HG02840 (cell line): ENCODE measurements at regions not wholly inside any gene's neighbourhood (a gene's known extent, or its start where the extent isn't known, plus 50 kb on each side); places are given as distances from the start of the nearest gene placed in this dataset.

Source experiments
- ATAC-seq: cut with Tn5 transposase; IDR thresholded peaks from one replicate; pipeline ENCODE4 v1.9.1; 2021; ENCODE audit warnings: mild to moderate bottlenecking, moderate library complexity, moderate number of reproducible peaks; ENCODE audit not compliant: unreplicated experiment, low FRiP score

DNA sequence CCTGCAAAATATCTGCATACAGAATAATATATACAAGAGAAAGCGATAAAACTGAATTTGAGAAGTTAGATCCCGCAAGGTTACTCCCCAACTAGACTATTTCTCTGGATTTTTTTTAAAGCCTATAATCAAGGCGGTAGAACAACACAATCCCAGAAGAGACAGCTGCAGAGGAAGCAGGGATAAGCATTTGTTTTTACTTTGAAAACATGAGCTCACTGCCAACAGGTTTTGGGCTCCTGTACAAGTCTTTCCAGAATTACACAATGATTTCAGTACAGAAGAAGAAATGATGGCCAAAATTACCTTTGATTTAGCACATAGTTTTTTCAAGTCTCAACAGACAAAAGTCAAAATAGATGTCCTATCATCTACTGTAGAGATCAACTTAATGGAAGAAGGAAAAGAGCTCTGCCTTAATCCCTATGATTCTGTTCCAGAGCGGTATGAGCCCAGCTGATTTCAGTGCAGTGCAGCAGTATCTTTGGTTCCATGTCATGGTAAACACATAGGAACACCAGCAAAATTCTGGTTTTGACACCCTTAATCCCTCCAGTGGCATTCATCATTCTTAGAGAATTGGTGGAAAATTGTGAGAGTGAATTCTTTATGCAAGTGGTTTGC is 304.3 kb downstream of the HDGFL1 start:
- ATAC-seq: no peak

DNA sequence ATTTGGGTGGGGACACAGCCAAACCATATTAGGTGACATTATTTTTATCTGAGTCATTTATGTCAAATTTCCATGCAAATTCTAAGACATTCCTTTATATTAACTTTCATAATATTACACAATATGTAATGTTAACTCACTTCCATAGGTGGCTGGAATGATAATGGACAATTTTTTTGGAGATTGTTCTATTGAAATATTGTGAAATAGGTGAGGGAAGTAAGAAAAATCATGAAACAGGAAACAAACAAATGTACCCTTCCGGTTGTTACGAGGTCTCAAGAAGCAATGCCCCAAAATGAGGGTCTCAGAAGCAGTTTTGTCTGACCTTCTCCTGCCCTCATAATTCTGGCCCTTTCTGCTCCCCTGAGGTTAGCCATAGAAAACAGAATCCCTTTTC is 306.5 kb downstream of the HDGFL1 start:
- no peak for ATAC-seq

DNA sequence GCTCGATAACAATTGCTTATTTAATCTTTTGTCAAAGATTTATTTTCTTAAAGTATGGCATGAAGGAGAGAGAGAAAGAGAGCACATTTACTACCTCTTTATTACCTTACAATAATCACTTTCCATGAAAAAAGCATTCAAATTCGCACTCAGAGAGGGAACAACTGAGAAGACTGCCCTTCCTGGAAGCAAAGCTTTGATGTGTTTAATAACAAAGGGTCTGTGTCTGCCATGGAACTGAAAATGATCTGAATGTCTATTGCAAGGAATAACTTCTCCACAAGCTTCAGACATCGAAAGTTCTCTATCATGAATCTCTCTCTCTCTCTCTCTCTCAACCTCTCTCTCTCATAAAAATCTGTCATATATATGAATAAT is 308.9 kb downstream of the HDGFL1 start:
- ATAC-seq: no peak

DNA sequence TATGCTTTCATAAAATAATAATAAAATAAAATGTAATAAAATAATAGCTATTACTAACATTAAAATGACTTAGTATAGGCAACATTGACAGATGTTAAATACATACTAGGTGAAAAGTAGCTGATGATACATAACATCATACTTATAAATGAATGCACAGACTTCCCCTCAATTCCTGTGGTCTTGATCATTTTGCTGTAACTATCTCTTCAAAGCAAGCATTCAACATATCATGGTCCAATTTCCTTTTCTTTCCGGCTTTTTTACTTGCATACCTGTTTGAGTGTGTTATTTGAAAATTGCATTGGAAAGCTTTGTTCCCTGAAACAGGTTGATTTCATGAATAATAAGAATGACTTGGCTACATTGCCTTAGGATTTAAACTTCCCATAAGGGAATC is 309.3 kb downstream of the HDGFL1 start:
- no peak for ATAC-seq

DNA sequence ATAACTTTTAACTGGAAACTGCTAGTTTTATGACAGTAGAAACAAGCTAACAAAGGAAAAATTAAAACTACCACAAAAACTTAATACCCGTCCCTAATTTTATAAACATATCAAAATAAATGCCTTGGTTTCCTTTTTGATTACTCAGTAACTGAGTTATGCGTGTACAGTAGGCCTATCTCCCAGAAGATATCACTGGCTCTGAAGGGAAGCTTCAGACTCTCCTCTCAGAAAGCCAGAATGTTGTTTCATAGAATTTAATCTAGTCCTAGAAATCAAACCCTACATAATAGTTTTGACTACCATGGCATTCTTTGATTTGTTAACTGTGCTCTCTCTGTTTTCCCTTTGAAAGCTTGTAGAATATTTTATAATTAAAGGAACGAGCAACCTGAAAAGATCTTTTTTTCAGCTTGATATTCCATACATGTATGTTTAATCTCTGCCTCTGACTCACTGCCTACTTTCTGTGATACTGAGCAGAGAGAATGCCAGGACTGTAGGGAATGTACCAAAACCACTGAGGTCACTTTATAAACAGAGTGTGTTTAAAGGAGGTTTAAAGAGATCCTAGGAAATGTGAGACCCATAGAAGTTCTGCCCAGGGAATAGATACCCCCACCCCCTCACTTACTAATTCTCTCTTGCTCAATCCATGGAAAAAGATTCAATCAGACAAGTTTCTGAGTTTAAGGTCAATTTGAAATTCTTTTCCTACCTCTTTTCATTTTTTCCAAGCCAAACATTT is 311.5 kb downstream of the HDGFL1 start:
- ATAC-seq: no peak

DNA sequence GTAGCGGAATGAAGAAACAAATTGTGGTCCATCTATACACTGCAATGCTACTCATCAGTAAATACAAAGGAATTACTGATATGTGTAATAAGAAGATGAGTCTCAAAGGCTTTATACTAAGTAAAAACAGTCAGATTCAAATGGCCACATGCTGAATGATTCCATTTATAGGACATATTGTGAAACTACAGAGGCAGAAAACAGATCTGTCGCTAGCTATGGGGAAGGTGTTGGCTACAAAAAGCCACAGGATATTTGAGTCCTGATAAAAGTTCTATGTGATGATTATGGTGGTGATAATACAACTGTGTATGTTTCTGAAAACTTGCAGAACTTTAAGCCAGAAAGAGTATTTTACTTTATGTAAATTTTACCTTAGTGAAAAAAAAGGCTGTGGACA is 313.2 kb downstream of the HDGFL1 start:
- no peak for ATAC-seq

DNA sequence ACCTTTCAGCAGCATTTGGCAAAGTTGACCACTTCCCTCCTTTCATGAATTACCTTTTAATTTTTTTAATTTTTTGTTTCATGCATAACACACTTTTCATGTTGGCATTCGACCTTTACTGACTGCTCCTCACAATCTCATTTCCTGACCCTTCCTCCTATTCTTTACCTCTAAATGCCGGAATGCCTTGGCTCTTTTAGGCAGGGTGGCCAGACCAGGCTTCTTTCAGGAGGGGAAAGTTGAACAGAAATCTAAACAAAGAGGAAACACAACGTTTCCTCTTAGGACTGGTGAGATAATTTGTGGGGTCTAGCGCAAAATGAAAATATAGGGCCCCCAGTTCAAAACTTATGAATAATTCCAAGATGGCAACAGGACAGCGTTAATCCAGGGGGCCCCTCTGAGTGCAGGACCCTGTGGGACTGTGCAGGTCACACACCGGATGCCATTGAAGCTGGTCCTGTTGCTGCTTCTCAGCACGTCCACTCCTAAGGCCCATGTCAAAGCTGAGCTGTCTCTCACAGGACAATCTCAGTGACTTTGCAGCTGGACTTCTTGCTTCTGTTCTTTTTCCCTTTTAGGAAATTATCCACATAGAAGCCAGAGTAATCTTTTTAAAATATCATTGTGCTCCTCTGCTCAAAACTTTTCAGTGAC is 313.8 kb downstream of the HDGFL1 start:
- ATAC-seq: no peak

DNA sequence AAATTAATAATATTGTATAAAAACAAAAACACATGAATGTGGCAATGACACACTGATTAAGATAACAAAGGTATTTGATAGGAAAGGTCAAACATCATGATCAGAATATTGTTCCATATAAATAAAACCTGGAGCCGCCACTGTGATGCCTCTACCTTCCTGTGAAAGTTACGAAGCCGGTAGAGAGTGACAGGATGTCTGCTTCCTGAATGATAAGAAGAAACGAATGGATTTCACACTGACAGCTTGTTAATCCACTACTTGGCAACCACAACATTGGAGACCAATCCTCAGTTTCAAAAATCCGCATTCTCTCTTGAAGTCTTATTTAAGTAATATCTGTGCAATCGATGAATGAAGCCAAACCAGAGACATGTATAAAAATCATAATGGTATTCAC is 315.1 kb downstream of the HDGFL1 start:
- no peak for ATAC-seq

DNA sequence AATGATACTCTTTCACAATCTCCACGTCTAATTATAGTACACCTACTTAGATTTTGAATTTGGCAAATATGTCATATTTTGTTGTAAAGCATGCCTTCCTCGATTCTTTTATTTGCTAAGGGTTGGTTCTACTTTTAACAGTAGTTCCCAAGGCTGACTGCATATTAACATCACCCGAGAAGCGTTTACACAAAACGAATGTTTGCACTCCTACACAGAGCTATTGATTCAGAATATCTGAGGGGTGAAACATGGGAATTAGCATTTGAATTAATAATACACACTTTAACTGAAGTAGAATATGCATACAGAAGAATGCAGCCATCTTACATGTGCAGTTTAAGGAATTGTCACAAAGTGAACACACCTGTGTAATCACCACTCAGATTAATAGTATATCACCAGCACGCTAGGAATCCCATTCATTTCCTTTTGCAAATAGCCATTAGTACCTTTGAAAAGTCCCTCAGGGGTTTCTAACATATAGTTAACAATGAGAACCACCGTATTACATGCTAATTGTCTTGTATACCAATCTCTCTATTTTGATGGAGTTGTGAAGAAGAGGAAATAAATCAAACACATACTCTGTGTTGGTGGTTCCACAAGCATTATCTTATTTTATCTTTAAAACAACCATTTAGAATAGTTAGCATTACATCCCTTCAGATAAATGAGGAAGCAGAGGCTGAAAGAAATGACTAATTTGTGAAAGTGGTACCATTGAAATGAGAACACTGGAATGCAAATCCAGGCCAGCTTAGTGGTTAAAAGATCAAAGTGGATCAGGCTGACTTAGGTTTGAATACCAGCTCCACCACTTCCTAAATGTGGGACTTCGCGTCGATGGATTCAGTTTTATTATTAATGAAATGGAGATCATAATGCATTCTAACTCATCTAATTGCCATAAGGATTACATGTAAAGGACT is 317.6 kb downstream of the HDGFL1 start:
- ATAC-seq: no peak

DNA sequence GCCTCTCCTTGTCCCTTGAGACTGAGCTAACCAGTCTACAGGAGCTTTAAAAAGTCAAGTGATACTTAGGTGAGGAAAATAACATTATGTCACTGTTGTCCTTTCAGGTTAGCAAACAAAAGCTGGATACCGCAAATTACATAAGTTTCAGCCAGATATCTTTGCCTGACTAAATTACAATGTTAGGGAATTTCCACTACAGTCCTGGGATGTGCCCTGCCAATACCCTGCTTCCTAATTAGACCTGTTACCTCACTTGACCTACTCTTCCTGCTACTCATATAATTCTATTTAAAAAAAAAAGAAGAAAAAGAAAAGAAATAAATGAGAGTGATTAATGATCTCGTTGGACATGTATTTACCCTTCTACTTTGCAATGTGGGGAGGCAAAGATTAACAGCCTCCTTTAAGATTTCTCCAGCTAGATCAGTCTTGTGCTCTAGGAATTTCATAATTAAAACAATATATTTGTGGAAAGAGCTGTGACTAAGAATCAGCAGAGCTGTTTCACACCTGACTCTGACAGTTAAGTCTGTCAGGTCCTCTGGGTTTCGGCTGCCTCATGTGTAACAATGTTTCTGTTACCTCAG is 318.9 kb downstream of the HDGFL1 start:
- no peak for ATAC-seq

DNA sequence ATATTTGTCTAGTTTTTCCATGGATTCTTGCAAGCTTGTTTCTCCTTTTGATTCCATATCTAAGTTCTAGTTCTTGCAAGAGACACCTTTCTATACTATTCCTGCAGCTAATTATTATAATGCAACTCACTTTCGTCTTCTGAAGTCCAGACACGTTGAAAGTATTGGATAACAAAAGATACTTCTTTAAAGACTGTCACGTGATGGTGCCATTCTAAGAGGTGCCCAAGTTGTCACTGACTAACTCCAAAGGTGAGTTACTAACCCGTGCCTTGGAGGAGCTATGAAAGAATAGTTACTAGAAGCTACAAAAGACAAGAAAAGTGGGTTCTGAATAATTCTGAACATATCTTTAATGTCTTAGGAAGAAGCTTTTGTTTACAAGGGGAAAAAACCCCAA is 322.6 kb downstream of the HDGFL1 start:
- ATAC-seq: no peak

DNA sequence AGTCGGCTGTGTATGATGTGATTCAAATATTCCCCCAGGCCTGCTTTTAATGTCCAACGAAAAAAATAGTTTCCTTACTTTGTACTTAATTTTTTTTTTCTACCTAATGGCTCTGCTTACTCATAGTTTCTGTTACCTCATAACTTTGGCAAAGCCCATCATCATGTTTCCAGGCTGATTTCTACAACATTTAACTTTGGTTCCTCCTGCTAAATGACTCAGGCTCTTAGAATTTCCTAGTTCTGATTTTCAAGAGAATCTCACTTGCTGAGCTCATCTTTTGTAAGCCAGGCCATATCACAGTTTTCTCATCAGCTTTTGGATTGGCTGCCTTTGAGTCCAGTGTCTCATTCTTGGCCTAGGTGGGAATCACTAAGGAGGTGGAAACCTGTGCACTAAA is 323.1 kb downstream of the HDGFL1 start:
- ATAC-seq: no peak

DNA sequence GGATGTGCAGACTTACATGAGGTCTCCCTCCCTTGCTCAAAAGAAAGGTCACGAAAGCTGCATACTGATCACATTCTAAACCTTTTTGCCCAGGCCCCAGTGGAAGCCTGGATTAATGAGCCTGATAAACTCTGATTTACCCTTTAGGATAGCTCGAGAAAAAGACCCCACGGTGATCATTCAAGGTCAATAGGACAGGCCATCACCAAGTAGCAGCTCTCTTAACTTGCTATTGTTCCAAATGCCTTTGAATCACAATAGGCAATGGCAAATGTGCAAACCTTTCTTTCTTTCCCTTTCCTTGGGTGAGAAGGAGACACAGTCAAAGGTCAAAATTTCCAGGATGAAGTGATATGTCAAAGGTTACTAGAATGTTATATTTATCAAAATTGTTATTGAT is 327.3 kb downstream of the HDGFL1 start:
- no peak for ATAC-seq

DNA sequence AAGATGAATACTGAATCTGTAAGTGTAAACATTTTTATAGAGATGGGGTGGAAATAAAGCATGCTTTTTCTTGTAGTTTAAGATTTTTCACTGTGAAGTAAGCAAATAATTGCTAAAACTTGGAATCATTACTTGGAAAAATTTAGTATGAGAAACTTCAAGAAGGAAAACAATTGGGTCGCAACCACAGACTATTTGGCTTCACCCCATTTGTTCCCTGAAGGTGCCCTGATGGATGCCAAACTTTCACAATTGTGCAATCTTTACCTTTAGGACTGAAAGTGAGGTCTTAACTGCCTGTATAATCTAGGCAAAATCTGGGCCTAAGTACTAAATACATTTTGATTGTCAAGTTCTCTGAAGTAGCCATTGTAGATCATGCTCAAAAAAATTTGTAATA is 330.1 kb downstream of the HDGFL1 start:
- no peak for ATAC-seq

DNA sequence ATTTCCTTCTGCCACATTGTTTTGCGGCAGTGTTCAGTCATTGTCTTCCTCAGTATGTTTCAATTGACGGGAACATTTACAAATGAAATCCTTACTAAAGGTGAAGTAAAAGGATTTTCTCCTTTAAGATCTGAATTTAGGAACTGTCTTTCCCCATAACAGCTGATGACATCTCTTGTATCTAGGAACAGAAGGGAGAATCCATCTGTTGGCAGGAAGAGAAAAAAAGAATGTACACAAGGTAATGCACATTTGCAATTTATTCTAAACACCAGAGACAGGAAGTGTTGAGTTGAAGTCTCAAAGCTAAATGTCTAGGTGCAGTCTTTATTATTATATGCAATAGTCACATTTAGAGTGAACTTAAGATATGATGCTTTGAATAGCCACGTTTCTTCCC is 334.5 kb downstream of the HDGFL1 start:
- no peak for ATAC-seq

DNA sequence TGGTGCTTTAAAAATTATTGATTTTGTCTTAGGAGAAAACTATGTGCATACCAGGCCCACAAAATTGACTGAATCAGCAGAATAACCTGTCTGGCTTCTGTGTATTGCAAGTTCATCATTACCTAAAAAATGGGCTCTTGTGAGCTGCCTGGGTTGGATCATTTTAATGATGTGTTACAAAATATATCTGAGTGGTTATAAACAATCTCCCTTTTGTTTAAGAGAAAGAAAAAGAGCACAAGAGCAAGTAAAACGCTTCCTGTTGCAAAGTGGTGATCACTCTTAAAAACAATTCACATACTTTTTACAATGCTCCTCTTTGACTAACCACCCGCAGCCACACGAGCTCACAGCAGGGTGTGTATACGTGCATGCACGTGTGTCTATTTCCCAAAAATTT is 335.1 kb downstream of the HDGFL1 start:
- no peak for ATAC-seq

DNA sequence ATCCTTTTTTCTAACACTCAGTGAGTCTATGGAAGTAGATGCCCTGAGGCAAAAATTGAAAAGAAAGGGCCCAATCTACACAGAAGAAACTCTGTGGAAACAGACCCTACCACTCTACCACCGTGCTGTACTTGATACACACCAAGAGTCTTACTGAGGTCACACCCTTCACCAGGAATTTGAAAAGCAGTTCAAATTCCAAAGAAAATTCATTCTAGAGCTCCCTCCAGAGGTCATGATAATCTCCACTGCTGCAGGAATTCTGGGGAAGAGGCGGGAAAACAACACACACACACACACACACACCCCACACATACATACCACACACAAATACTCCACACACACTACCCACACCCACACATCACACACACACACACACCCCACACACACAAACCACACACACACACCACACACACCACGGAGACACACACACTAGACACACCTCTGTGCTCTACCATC is 336.8 kb downstream of the HDGFL1 start:
- no peak for ATAC-seq

DNA sequence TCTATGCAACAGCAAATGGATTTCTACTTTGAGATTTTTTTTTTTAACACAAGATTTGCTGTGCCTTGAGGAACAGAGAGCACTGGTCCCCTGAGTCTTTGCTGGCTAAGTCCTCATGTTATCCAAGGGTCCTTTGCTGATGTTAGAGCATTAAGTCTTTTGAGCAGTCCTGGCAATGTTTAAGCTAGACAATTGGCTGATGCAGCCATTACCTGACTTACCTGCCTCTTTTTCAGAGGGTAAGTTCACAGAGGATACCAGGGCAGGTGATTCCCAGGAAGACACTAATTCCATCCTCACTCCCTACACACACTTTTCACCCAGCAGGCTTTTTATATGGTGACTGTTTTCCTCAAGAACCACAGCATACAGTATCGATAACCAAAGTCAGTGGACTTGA is 337.7 kb downstream of the HDGFL1 start:
- no peak for ATAC-seq

DNA sequence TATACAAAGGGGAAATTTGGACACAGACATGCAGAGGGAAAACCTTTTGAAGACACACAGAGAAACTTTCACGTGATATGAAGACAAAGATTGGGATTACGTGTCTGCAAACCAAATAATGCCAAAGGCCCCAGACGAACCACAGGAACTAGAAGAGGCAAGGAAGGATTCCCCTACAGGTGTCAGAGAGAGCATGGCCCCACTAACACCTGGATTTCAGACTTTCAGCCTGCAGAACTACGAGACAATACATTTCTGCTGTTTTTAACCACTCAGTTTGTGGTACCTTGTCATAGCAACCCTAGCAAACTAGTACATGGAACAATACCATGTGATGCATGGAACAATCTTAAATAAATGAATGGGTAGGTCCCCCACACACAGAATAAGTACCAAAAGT is 341.0 kb downstream of the HDGFL1 start:
- no peak for ATAC-seq

DNA sequence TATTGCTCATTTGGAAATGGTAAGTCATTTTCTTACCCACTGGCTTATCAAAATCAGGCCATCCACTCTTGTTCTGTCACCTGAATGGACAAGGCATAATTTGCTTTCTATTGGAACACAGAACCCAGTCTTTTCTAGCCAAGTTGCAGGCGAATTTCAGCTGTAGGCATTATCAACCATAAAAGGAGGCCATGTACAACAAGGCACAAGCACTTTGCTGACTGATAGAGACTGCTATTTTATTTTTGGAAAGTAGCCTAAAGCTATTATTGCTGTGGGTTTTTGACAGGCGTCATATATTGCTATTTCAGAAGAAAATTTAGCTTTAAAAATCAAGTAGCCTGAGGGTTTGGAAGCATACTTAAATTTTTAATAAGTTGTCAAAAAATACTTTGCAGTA is 344.2 kb downstream of the HDGFL1 start:
- no peak for ATAC-seq
